NOMO-1 treated with dmso at 0.1 percent for 144 hours (cell line): ENCODE measurements at regions not wholly inside any gene's neighbourhood (a gene's known extent, or its start where the extent isn't known, plus 50 kb on each side); places are given as distances from the start of the nearest gene placed in this dataset.
"Not testable (repeated sequence)": the region's sequence is repeated elsewhere in the genome, so short reads cannot be mapped to it uniquely, and the experiment has no call there.

Source experiments
- DNase-seq: peaks from one replicate; lab custom pipeline; 2025; ENCODE audit not compliant: unreplicated experiment; lab: John Stamatoyannopoulos, UW

GRCh38 chr15:96216481-96216880 is 114.0 kb upstream of the NR2F2 start:
- DNase-seq = not testable (repeated sequence)

GRCh38 chr15:96217983-96218382 is 112.5 kb upstream of the NR2F2 start:
- no peak for DNase-seq

- DNase-seq = no peak
Observed at GRCh38 chr15:96218623-96219455, 111.7 kb upstream of the NR2F2 start.

- no peak for DNase-seq
Observed at GRCh38 chr15:96219681-96220080, 110.8 kb upstream of the NR2F2 start.

- DNase-seq = no peak
Observed at GRCh38 chr15:96220657-96221056, 109.8 kb upstream of the NR2F2 start.

GRCh38 chr15:96222981-96223380 is 107.5 kb upstream of the NR2F2 start:
- no peak for DNase-seq

GRCh38 chr15:96223939-96224338 is 106.6 kb upstream of the NR2F2 start:
- DNase-seq = no peak

- no peak for DNase-seq
Observed at GRCh38 chr15:96225642-96226259, 104.7 kb upstream of the NR2F2 start.

GRCh38 chr15:96230526-96231181 is 99.8 kb upstream of the NR2F2 start:
- DNase-seq = no peak

- DNase-seq = no peak
Observed at GRCh38 chr15:96232335-96232734, 98.2 kb upstream of the NR2F2 start.

- no peak for DNase-seq
Observed at GRCh38 chr15:96234109-96234892, 96.2 kb upstream of the NR2F2 start.

- DNase-seq = no peak
Observed at GRCh38 chr15:96237002-96237401, 93.5 kb upstream of the NR2F2 start.

GRCh38 chr15:96242761-96243160 is 87.7 kb upstream of the NR2F2 start:
- DNase-seq = no peak

- no peak for DNase-seq
Observed at GRCh38 chr15:96243701-96244100, 86.8 kb upstream of the NR2F2 start.

GRCh38 chr15:96245252-96245651 is 85.2 kb upstream of the NR2F2 start:
- no peak for DNase-seq

GRCh38 chr15:96246057-96246456 is 84.4 kb upstream of the NR2F2 start:
- no peak for DNase-seq

- DNase-seq = no peak
Observed at GRCh38 chr15:96247621-96248305, 82.7 kb upstream of the NR2F2 start.

GRCh38 chr15:96252148-96252547 is 78.4 kb upstream of the NR2F2 start:
- DNase-seq = no peak

GRCh38 chr15:96253006-96253747 is 77.3 kb upstream of the NR2F2 start:
- DNase-seq = no peak

- DNase-seq = no peak
Observed at GRCh38 chr15:96254173-96254572, 76.3 kb upstream of the NR2F2 start.
